HPDE6-E6E7 (cell line): ENCODE measurements at regions not wholly inside any gene's neighbourhood (a gene's known extent, or its start where the extent isn't known, plus 50 kb on each side); places are given as distances from the start of the nearest gene placed in this dataset.
"Not testable (repeated sequence)": the region's sequence is repeated elsewhere in the genome, so short reads cannot be mapped to it uniquely, and the experiment has no call there.

Experiments
- DNase-seq: peaks from one replicate; pipeline ENCODE4 v3.0.0; 2011; ENCODE audit warnings: missing footprints; ENCODE audit errors: extremely low spot score

DNA sequence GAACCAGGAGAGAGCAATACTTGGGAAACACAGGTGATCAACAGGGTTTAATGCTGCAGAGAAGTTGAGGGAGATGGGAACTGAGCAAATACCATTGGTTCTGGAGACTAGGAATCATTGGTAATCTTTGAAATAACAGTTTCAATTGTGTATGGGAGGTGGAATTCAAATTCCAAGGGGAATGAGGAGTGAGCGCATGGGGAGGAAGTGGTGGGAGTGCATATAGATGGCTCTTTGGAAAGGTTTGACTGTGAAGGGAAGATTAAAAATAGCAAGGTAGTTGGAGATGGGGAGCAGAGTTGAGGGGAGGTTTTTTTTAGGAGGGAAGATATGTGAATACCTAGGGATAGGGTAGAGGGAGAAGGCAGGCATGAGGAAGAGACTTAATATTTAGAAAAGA, 51.1 kb upstream of the ROPN1 start:
- no peak for DNase-seq

DNA sequence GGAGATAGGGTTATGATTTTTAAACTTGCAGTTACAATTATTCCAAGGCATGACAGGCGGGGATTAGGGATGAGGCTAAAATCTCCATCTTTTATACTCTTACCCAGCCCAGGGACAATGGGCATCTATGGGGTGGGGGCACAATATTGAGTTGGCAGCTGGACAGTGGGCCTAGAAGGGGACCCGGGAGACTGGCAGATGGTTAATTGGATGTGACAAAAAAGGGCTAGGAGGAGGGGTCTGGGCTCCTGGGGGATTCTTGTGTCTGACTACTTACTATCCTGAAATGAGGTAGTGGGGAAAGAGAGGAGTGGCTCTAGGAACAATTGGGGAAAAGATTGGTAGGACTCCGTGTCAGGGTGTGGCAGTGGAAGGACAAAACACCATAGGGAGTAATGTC, 53.0 kb upstream of the ROPN1 start:
- DNase-seq: no peak

- DNase-seq: no peak
These were observed 57.3 kb upstream of the ROPN1 start for GRCh38 chr3:124048967-124049798.

- DNase-seq: no peak
These were observed 59.7 kb upstream of the ROPN1 start for GRCh38 chr3:124051636-124052035.

- DNase-seq: no peak
These were observed 61.9 kb upstream of the ROPN1 start for GRCh38 chr3:124053871-124054270.

GRCh38 chr3:124056846-124057245, 64.9 kb upstream of the ROPN1 start:
- DNase-seq: no peak

DNA sequence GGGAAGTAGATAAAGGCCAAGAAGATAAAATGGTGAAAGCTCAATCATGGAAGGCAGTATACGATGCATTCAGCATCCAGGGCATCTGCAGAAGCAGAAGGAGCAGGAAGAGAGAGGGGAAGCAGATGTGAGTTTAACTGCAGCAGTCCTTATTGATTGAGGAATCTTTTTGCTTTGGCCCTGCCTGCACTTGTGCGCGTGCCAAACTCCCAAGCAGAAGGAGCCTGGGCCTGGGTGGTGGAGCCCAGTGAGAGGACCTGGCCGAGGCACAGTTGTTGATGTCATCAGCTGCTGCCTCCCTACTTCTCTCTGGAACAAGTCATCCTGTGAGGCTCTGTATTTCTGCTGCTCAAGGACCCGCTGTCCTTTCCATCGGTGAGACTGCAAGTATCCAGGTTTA, 65.5 kb upstream of the ROPN1 start:
- no peak for DNase-seq

DNA sequence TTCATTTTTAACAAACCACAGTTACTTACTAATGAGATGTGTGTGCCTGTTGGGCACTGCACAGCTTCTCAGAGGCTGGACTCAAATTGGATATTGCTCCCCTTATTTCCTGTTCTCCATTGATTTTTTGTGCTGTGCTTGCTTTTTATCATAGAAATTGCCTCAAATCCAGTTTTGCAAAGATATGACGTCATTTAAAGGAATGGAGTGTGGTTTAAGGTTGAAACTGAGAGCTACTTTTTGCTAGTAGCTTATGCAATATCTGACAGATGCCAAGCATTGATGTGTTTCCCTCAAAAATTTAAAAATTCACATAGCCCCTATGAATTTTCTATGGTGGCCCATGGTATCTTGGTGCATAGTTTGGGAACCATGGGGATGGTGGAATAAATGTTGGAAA, 67.7 kb upstream of the ROPN1 start:
- DNase-seq: no peak

GRCh38 chr3:124063197-124063909, 71.4 kb upstream of the ROPN1 start:
- DNase-seq: no peak

- no peak for DNase-seq
These were observed 72.1 kb upstream of the ROPN1 start for GRCh38 chr3:124064050-124064449.

- not testable (repeated sequence) for DNase-seq
These were observed 74.6 kb upstream of the ROPN1 start for GRCh38 chr3:124066543-124066942.

- not testable (repeated sequence) for DNase-seq
These were observed 77.8 kb upstream of the ROPN1 start for GRCh38 chr3:124069706-124070105.

GRCh38 chr3:124075090-124075489, 83.2 kb upstream of the ROPN1 start:
- DNase-seq: not testable (repeated sequence)

DNA sequence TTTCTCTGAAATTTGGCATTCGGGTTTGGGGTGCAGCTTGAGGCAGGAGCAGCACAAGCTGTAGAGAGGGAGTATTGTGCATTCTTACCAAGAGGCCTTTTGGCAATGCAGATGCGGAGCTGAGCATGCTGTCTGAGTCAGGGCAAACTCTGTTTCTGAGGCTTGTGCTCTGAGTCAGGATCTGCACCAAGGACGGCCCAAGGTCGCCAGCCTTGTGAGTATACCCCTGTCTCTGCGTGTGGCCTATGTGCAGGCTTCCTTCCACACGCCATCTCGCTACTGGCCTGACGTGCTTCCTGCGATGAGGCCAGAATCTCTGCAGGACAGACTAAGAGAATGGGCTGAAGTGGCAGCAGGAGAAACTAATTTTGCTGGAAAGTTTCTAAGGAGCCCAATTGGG, 83.8 kb upstream of the ROPN1 start:
- no peak for DNase-seq

DNA sequence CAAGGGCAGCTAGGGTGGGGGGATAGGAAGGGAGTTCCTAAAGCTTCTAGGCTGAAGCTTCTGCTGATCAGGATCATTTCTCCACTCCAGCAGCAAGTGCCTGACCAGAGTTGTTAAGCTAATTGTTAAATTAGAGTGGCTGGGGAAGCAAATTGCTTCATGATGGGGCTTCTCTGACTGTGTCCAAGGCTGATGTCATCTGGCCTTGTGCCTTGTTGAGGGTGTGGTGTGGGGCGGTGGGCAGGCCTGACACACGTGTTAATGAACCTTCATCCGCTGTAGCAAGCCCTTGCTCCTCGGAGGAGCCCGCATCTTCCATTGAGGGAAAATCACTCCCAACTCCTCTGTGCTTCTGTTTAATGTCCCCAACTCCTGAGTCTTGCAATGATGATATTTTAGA, 84.3 kb upstream of the ROPN1 start:
- no peak for DNase-seq

DNA sequence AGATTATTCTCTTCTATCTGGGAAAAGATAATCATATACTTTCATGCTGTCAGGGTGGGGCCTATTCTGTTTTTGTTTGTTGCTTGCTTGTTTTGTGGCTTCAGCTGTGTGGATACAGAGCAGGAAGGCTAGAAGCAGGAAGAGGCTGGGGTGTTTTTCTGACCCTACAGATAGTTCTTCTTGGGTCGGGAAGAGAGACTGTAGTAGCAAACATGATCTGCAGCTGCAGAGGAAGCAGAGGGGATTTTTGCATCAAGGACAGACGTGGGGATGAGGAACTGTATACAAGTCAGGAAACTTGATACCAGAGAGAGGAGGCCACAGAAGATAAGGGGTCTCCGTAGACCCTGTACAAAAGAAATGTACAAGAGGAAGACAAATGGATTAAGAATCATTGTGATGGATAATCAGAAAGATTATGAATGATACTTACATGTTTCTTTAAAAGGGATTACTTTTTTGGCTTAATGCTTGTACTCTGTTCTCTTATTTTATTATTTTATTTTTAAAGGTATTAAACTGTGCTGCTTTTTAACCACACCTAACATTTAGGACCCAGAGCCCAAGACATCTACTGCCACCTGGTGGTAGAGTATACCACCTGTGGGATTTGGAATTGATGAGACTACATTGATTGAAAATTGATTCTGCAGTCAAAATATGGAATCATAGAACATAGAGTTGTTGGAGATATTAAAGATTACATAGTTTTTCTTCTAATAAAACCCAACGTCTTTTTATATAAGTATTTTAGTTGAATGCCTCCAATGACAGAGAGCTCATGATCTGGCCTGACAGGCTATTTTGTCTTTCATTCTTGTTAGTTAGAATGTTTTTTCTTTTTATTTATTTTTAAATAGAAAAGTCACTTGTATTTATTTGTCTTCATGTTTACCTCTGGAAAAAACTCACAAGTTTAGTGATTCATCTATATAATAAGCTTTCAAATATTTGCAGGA, 87.3 kb upstream of the ROPN1 start:
- peak; percentile 23 for DNase-seq

- no peak for DNase-seq
These were observed 88.0 kb upstream of the ROPN1 start for GRCh38 chr3:124079912-124080276.

DNA sequence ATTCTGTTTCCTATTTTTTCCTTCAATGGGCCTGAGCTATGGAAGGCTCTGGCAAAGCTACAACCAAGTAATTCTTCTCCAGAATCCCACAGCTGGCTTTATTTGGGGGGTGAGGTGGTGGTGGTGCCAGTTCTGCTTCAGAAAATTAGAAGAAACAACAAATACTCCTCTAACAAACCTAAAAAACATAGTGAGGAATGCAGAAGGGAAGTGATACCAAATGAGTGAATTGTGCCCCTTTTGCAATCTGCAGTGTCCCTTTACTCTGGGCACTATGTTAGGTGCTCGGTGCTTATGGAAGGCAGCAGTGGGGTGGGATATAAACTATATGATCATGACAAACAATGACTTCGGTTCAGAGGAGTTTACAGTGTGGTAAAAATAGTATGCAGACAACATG, 90.4 kb upstream of the ROPN1 start:
- DNase-seq: no peak

GRCh38 chr3:124084022-124084881, 92.3 kb upstream of the ROPN1 start:
- no peak for DNase-seq

DNA sequence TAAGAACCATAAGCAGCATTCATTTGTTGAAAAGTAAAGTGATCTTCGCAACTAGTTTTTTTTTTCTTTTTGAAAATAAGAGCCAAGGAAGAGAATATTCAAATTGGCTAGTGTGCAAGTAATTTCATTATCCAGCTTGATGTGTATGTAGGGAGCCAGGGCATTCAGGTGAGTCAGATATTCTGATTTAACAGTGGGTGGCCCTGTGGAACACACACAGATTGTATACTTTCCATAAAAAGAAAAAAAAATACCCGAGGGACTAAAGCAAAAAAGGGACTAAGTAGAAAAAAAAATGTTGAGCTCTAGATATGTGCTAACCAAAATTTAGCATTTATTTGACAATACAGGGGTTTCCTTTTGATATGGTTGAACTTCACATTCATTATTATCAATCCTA, 96.9 kb upstream of the ROPN1 start:
- DNase-seq: no peak

GRCh38 chr3:124089214-124089613, 97.3 kb upstream of the ROPN1 start:
- no peak for DNase-seq
